ENCODE measurements at regions not wholly inside any gene's neighbourhood (a gene's known extent, or its start where the extent isn't known, plus 50 kb on each side); places are given as distances from the start of the nearest gene placed in this dataset.

- DNase-seq, result peak in 1 of 42 donors; percentile 6
- intact Hi-C loops (cut with DNase I), result no loop called here
These were observed 159.5 kb downstream of the ACKR3 start for GRCh38 chr2:236728916-236729670.

GRCh38 chr2:236730393-236730792, 160.8 kb downstream of the ACKR3 start:
- intact Hi-C loops (cut with DNase I), result no loop called here
- no peak for DNase-seq

GRCh38 chr2:236731767-236732580, 162.3 kb downstream of the ACKR3 start:
- DNase-seq, result peak in 25 of 42 donors; percentile 8 to 62 (median 30)
- intact Hi-C loops (cut with DNase I), result no loop called here

- DNase-seq, result no peak
- intact Hi-C loops (cut with DNase I), result no loop called here
These were observed 163.5 kb downstream of the ACKR3 start for GRCh38 chr2:236733156-236733555.

- intact Hi-C loops (cut with DNase I), result no loop called here
These were observed 166.2 kb downstream of the ACKR3 start for GRCh38 chr2:236735825-236736238.

GRCh38 chr2:236738030-236738429, 168.4 kb downstream of the ACKR3 start:
- DNase-seq, result no peak
- intact Hi-C loops (cut with DNase I), result no loop called here

More at GRCh38 chr2:236735825-236736238, 166.2 kb downstream of the ACKR3 start:
- DNase-seq, result no peak

- intact Hi-C loops (cut with DNase I), result no loop called here
- DNase-seq, result no peak
These were observed 169.3 kb downstream of the ACKR3 start for GRCh38 chr2:236738896-236739295.

- no peak for DNase-seq
These were observed 170.0 kb downstream of the ACKR3 start for GRCh38 chr2:236739663-236740062.

GRCh38 chr2:236740506-236740905, 170.9 kb downstream of the ACKR3 start:
- peak in 1 of 42 donors; percentile 14 for DNase-seq
- intact Hi-C loops (cut with DNase I), result no loop called here

More at GRCh38 chr2:236739663-236740062, 170.0 kb downstream of the ACKR3 start:
- intact Hi-C loops (cut with DNase I), result no loop called here

GRCh38 chr2:236743039-236743920, 173.7 kb downstream of the ACKR3 start:
- intact Hi-C loops (cut with DNase I), result no loop called here
- DNase-seq, result no peak

GRCh38 chr2:236743921-236744280, 174.3 kb downstream of the ACKR3 start:
- DNase-seq, result no peak
- intact Hi-C loops (cut with DNase I), result no loop called here

- intact Hi-C loops (cut with DNase I), result no loop called here
- DNase-seq, result no peak
These were observed 174.7 kb downstream of the ACKR3 start for GRCh38 chr2:236744281-236744705.

- intact Hi-C loops (cut with DNase I), result no loop called here
- DNase-seq, result no peak
These were observed 175.1 kb downstream of the ACKR3 start for GRCh38 chr2:236744716-236745115.

- no peak for DNase-seq
- intact Hi-C loops (cut with DNase I), result no loop called here
These were observed 176.0 kb downstream of the ACKR3 start for GRCh38 chr2:236745420-236746210.

GRCh38 chr2:236746833-236747232, 177.2 kb downstream of the ACKR3 start:
- DNase-seq, result no peak
- intact Hi-C loops (cut with DNase I), result no loop called here

GRCh38 chr2:236747426-236747825, 177.8 kb downstream of the ACKR3 start:
- no peak for DNase-seq
- intact Hi-C loops (cut with DNase I), result no loop called here

GRCh38 chr2:236747925-236748324, 178.3 kb downstream of the ACKR3 start:
- no peak for DNase-seq
- intact Hi-C loops (cut with DNase I), result no loop called here

GRCh38 chr2:236748385-236748784, 178.8 kb downstream of the ACKR3 start:
- intact Hi-C loops (cut with DNase I), result no loop called here
- no peak for DNase-seq

GRCh38 chr2:236748801-236749200, 179.2 kb downstream of the ACKR3 start:
- no peak for DNase-seq
- intact Hi-C loops (cut with DNase I), result no loop called here
